Left renal pelvis (tissue), 4 donors: ENCODE measurements at regions not wholly inside any gene's neighbourhood (a gene's known extent, or its start where the extent isn't known, plus 50 kb on each side); places are given as distances from the start of the nearest gene placed in this dataset.

Source experiments
- DNase-seq, 4 donors: peaks; one replicate each; pipeline ENCODE4 v3.0.0-alpha.2; 2013; ENCODE audit warnings: low read depth in 4 of 4, low spot score in 3 of 4

GRCh38 chr5:82417776-82418607, 139.8 kb upstream of the RPS23 start:
- no peak for DNase-seq

GRCh38 chr5:82416512-82416911, 138.4 kb upstream of the RPS23 start:
- no peak for DNase-seq

GRCh38 chr5:82414041-82414388, 135.9 kb upstream of the RPS23 start:
- no peak for DNase-seq

- no peak for DNase-seq
Measured at GRCh38 chr5:82413302-82414040, 135.3 kb upstream of the RPS23 start.

GRCh38 chr5:82408033-82408432, 129.9 kb upstream of the RPS23 start:
- DNase-seq, result no peak

- peak in 1 of 4 donors; percentile 66 for DNase-seq
Measured at GRCh38 chr5:82406205-82406773, 128.1 kb upstream of the RPS23 start.

- no peak for DNase-seq
Measured at GRCh38 chr5:82405618-82406204, 127.6 kb upstream of the RPS23 start.

GRCh38 chr5:82405161-82405560, 127.0 kb upstream of the RPS23 start:
- DNase-seq, result no peak

GRCh38 chr5:82404382-82404945, 126.3 kb upstream of the RPS23 start:
- DNase-seq, result no peak

GRCh38 chr5:82403724-82404123, 125.6 kb upstream of the RPS23 start:
- DNase-seq, result no peak

- no peak for DNase-seq
Measured at GRCh38 chr5:82403026-82403425, 124.9 kb upstream of the RPS23 start.

GRCh38 chr5:82399111-82399510, 121.0 kb upstream of the RPS23 start:
- no peak for DNase-seq

GRCh38 chr5:82397741-82398320, 119.7 kb upstream of the RPS23 start:
- no peak for DNase-seq

GRCh38 chr5:82396871-82397514, 118.8 kb upstream of the RPS23 start:
- DNase-seq, result peak in 3 of 4 donors; percentile 64 to 78 (median 78)

GRCh38 chr5:82396396-82396795, 118.2 kb upstream of the RPS23 start:
- DNase-seq, result no peak

GRCh38 chr5:82393951-82394350, 115.8 kb upstream of the RPS23 start:
- DNase-seq, result no peak

GRCh38 chr5:82390088-82390487, 111.9 kb upstream of the RPS23 start:
- no peak for DNase-seq

- DNase-seq, result no peak
Measured at GRCh38 chr5:82389347-82389746, 111.2 kb upstream of the RPS23 start.

GRCh38 chr5:82388181-82388580, 110.0 kb upstream of the RPS23 start:
- DNase-seq, result no peak

- no peak for DNase-seq
Measured at GRCh38 chr5:82387819-82388166, 109.6 kb upstream of the RPS23 start.
